SU-DHL-6 (cell line): ENCODE measurements at regions not wholly inside any gene's neighbourhood (a gene's known extent, or its start where the extent isn't known, plus 50 kb on each side); places are given as distances from the start of the nearest gene placed in this dataset.

ENCODE experiments used
- H2AFZ ChIP-seq: fragments of 200-600 bp; sonication (generic); 2 replicates; pipeline ENCODE4 v1.6.1; 2014; ENCODE audit warnings: low read depth, mild to moderate bottlenecking, moderate library complexity, mixed read lengths, antibody characterized with exemption, low read length; ENCODE audit not compliant: severe bottlenecking
- H3F3A ChIP-seq: fragments of 200-600 bp; shearing (Covaris generic); 2 replicates; pipeline ENCODE4 v1.6.0; 2016; ENCODE audit warnings: antibody characterized with exemption, mild to moderate bottlenecking; ENCODE audit not compliant: insufficient read depth
- H3K27ac ChIP-seq: fragments of 200-600 bp; sonication (generic); 2 replicates; pipeline ENCODE4 v1.5.1; 2016; ENCODE audit warnings: low read depth, mild to moderate bottlenecking, low read length, moderate library complexity, mixed read lengths
- H3K27me3 ChIP-seq: fragments of 200-600 bp; sonication (generic), shearing (Covaris generic); 2 replicates; pipeline ENCODE4 v1.6.0; 2014; ENCODE audit warnings: mild to moderate bottlenecking, low read length
- H3K36me3 ChIP-seq: fragments of 200-600 bp; sonication (generic); 2 replicates; pipeline ENCODE4 v1.6.1; 2014; ENCODE audit warnings: mild to moderate bottlenecking, low read length, mixed read lengths
- H3K4me2 ChIP-seq: fragments of 300-600, 200-600 bp; shearing (Covaris generic), sonication (generic); 2 replicates; pipeline ENCODE4 v1.6.0; 2014; ENCODE audit warnings: low read length, low read depth, mild to moderate bottlenecking; ENCODE audit not compliant: poor library complexity, severe bottlenecking
- H3K4me3 ChIP-seq: fragments of 200-600 bp; sonication (generic); 2 replicates; pipeline ENCODE4 v1.5.1; 2014; ENCODE audit warnings: antibody characterized with exemption, low read length, mild to moderate bottlenecking, mixed read lengths; ENCODE audit not compliant: insufficient read depth, poor library complexity, severe bottlenecking
- H3K79me2 ChIP-seq: fragments of 200-600 bp; sonication (generic); 2 replicates; pipeline ENCODE4 v1.6.1; 2014; ENCODE audit warnings: mild to moderate bottlenecking, low read length, moderate library complexity; ENCODE audit not compliant: insufficient read depth
- H3K9ac ChIP-seq: fragments of 200-600 bp; sonication (generic); 2 replicates; pipeline ENCODE4 v1.7.0; 2014; ENCODE audit warnings: mild to moderate bottlenecking, low read length
- H3K9me2 ChIP-seq: fragments of 200-600 bp; sonication (generic); replicated peaks from 2 replicates; pipeline ENCODE4 v1.6.1; 2014; ENCODE audit warnings: low read length; ENCODE audit not compliant: insufficient read depth
- H3K9me3 ChIP-seq: fragments of 200-600 bp; sonication (generic); 2 replicates; pipeline ENCODE4 v1.6.1; 2014; ENCODE audit warnings: low read length, mixed read lengths; ENCODE audit not compliant: insufficient read depth
- H4K20me1 ChIP-seq: fragments of 200-600 bp; sonication (generic); 2 replicates; pipeline ENCODE4 v1.6.1; 2014; ENCODE audit warnings: low read depth, mild to moderate bottlenecking, antibody characterized with exemption, low read length, moderate library complexity, mixed read lengths
- EZH2phosphoT487 ChIP-seq: fragments of 200-600 bp; sonication (generic), shearing (Covaris generic); conservative IDR thresholded peaks from 2 replicates; pipeline ENCODE4 v1.6.1; 2018; ENCODE audit warnings: mild to moderate bottlenecking, antibody characterized with exemption, low read length, moderate library complexity, mixed read lengths
- TF ChIP-seq, protein P1 (sequence below): fragments of 200-600 bp; sonication (generic); IDR thresholded peaks from one replicate; pipeline ENCODE4 v1.5.1; 2017; ENCODE audit warnings: antibody characterized with exemption, mild to moderate bottlenecking, low read length, moderate library complexity; ENCODE audit not compliant: insufficient read depth, poor library complexity, severe bottlenecking

- H3K9ac ChIP-seq: no peak overlapping the region
- H3K36me3 ChIP-seq: no peaks in the 10 kb centered on the region
- no peaks in the 10 kb centered on the region for H3K79me2 ChIP-seq
- TF ChIP-seq, protein P1, sequence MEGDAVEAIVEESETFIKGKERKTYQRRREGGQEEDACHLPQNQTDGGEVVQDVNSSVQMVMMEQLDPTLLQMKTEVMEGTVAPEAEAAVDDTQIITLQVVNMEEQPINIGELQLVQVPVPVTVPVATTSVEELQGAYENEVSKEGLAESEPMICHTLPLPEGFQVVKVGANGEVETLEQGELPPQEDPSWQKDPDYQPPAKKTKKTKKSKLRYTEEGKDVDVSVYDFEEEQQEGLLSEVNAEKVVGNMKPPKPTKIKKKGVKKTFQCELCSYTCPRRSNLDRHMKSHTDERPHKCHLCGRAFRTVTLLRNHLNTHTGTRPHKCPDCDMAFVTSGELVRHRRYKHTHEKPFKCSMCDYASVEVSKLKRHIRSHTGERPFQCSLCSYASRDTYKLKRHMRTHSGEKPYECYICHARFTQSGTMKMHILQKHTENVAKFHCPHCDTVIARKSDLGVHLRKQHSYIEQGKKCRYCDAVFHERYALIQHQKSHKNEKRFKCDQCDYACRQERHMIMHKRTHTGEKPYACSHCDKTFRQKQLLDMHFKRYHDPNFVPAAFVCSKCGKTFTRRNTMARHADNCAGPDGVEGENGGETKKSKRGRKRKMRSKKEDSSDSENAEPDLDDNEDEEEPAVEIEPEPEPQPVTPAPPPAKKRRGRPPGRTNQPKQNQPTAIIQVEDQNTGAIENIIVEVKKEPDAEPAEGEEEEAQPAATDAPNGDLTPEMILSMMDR: no peak
- TF ChIP-seq EZH2phosphoT487: no peak
- no peak overlapping the region for H3K4me3 ChIP-seq
- H4K20me1 ChIP-seq: no peaks in the 10 kb centered on the region
- no peaks in the 10 kb centered on the region for H3K9me3 ChIP-seq
- H3K27me3 ChIP-seq: no peaks in the 10 kb centered on the region
- no peaks in the 10 kb centered on the region for H3K9me2 ChIP-seq
- H2AFZ ChIP-seq: no peak overlapping the region
- H3F3A ChIP-seq: no peaks in the 10 kb centered on the region
- H3K4me2 ChIP-seq: no peak overlapping the region
- H3K27ac ChIP-seq: no peak overlapping the region
Observed at GRCh38 chr1:195054217-195054687, 1554.0 kb downstream of the KCNT2 start.

DNA sequence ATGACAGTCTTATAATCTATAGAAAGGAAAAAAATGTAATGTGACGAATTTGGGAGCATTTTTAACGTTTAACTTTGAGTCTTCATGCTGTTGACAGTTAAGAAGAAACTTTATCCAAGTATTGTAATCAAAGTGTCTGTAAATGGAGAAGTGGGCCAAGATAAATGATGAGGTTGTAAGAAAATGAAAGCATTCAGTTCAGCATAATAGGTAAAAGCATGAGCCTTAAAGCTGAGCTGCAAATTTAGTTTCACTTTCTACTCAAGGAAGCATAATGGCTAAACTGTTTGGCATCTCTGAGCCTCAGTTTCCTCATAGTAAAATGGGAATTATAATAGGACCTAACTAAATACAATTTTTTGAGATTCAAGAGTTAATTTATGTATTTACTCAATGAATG lies 1554.8 kb downstream of the KCNT2 start:
- no peak overlapping the region for H3K9ac ChIP-seq
- no peaks in the 10 kb centered on the region for H4K20me1 ChIP-seq
- H3K4me3 ChIP-seq: peak overlapping the region; percentile 26
- no peaks in the 10 kb centered on the region for H3K9me2 ChIP-seq
- TF ChIP-seq, protein P1: no peak
- TF ChIP-seq EZH2phosphoT487: no peak
- H2AFZ ChIP-seq: peak overlapping the region; percentile 65
- H3K9me3 ChIP-seq: no peaks in the 10 kb centered on the region
- H3F3A ChIP-seq: no peaks in the 10 kb centered on the region
- no peak overlapping the region for H3K27ac ChIP-seq
- H3K79me2 ChIP-seq: no peaks in the 10 kb centered on the region
- peak overlapping the region; percentile 56 for H3K4me2 ChIP-seq
- H3K36me3 ChIP-seq: no peaks in the 10 kb centered on the region
- no peaks in the 10 kb centered on the region for H3K27me3 ChIP-seq

DNA sequence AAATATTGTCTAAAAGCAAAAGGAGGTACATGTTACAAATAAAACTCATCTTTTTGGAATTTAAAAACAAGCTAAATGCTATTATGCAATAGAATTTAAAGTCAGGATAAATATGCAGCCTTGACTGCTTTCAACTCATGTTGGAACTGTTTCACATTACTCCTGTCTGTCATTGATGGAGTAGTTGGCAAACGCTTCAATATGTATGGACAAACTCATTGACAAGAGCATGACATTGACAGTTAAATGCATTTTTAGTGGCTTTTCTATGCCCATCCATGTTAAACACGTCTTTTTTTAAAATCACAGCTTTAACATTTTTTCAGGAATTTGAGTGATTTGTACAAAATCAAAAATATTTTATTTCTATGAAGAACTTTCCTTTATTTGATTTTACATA lies 1560.5 kb downstream of the KCNT2 start:
- Histone ChIP-seq H3F3A (no peaks in the 10 kb centered on the region), H3K4me3 (no peak overlapping the region), H3K27ac (no peak overlapping the region), H3K9me3 (no peaks in the 10 kb centered on the region), H3K79me2 (no peaks in the 10 kb centered on the region), H3K9me2 (no peaks in the 10 kb centered on the region), H3K27me3 (no peaks in the 10 kb centered on the region), H4K20me1 (no peaks in the 10 kb centered on the region), H3K4me2 (no peak overlapping the region), H3K36me3 (no peaks in the 10 kb centered on the region), H2AFZ (no peak overlapping the region), H3K9ac (no peak overlapping the region)
- TF ChIP-seq, protein P1: no peak
- TF ChIP-seq EZH2phosphoT487: no peak
